ENCODE measurements at regions not wholly inside any gene's neighbourhood (a gene's known extent, or its start where the extent isn't known, plus 50 kb on each side); places are given as distances from the start of the nearest gene placed in this dataset.

- dilution Hi-C loops (cut with MboI; ENCODE audit: extremely low pct_ligation_motif_present, low sequenced_read_pairs): no loop called here
- no peak for FAIRE-seq
Observed at GRCh38 chr12:97790281-97790680, 327.7 kb downstream of the RMST start.

GRCh38 chr12:97797473-97797872, 334.9 kb downstream of the RMST start:
- Histone ChIP-seq H3K9me3 (ENCODE audit: control insufficient read depth, low read depth, low read length) (no peaks in the 10 kb centered on the region), H3K4me2 (ENCODE audit: control insufficient read depth, extremely low read depth, insufficient read depth, low read depth, low read length) (no peak overlapping the region), H3K36me3 (ENCODE audit: control insufficient read depth in 2 of 2, extremely low read depth in 1 of 2, insufficient read depth in 2 of 2, low read length in 2 of 2) (no peaks in the 10 kb centered on the region), H3K9ac (ENCODE audit: control insufficient read depth, extremely low read depth, insufficient read depth, low read length) (no peak overlapping the region), H3K4me3 (ENCODE audit: control insufficient read depth in 2 of 3, extremely low read depth in 1 of 3, insufficient read depth in 2 of 3, low read depth in 1 of 3, low read length in 3 of 3) (no peak overlapping the region), H4K20me1 (ENCODE audit: control insufficient read depth, extremely low read depth, insufficient read depth, low read length) (no peaks in the 10 kb centered on the region), H3K27ac (ENCODE audit: control insufficient read depth, insufficient read depth, low read length) (no peak overlapping the region), H3K79me2 (ENCODE audit: control insufficient read depth, insufficient read depth, low read length) (no peaks in the 10 kb centered on the region), H3K27me3 (ENCODE audit: control insufficient read depth, extremely low read depth, insufficient read depth, low read length) (no peaks in the 10 kb centered on the region), H3K9me1 (ENCODE audit: control insufficient read depth, extremely low read depth, insufficient read depth, low read length) (no peaks in the 10 kb centered on the region), H2AFZ (ENCODE audit: control insufficient read depth, low read length) (no peak overlapping the region), H3K4me1 (ENCODE audit: control insufficient read depth, extremely low read depth, insufficient read depth, low read length) (no peaks in the 10 kb centered on the region)
- dilution Hi-C loops (cut with MboI; ENCODE audit: extremely low pct_ligation_motif_present, low sequenced_read_pairs): loop anchor here (5.0 kb wide), 1 partner anchor 50 kb away; no protein-coding TSS in a partner anchor
- DNase-seq (ENCODE audit: low read depth, low spot score) (no peak), FAIRE-seq (no peak)
- TF ChIP-seq CTCF (optimal IDR thresholded peaks at IDR 0.05 in 1 of 3, IDR thresholded peaks at IDR 0.05 in 1 of 3, conservative IDR thresholded peaks at IDR 0.05 in 1 of 3; ENCODE audit: extremely low read depth in 1 of 3, insufficient read depth in 2 of 3, low read length in 3 of 3): no peak
- no peak for TF ChIP-seq EZH2 (IDR thresholded peaks at IDR 0.05; ENCODE audit: low read length)

More at GRCh38 chr12:97790281-97790680, 327.7 kb downstream of the RMST start:
- no peak for DNase-seq (ENCODE audit: low read depth, low spot score)
- no peaks in the 10 kb centered on the region for H4K20me1 ChIP-seq (ENCODE audit: control insufficient read depth, extremely low read depth, insufficient read depth, low read length)
- H3K9ac ChIP-seq (ENCODE audit: control insufficient read depth, extremely low read depth, insufficient read depth, low read length): no peak overlapping the region
- TF ChIP-seq EZH2 (IDR thresholded peaks at IDR 0.05; ENCODE audit: low read length): no peak
- no peak for TF ChIP-seq CTCF (optimal IDR thresholded peaks at IDR 0.05 in 1 of 3, IDR thresholded peaks at IDR 0.05 in 1 of 3, conservative IDR thresholded peaks at IDR 0.05 in 1 of 3; ENCODE audit: extremely low read depth in 1 of 3, insufficient read depth in 2 of 3, low read length in 3 of 3)
- H3K27me3 ChIP-seq (ENCODE audit: control insufficient read depth, extremely low read depth, insufficient read depth, low read length): no peaks in the 10 kb centered on the region
- no peaks in the 10 kb centered on the region for H3K79me2 ChIP-seq (ENCODE audit: control insufficient read depth, insufficient read depth, low read length)
- H3K36me3 ChIP-seq (ENCODE audit: control insufficient read depth in 2 of 2, extremely low read depth in 1 of 2, insufficient read depth in 2 of 2, low read length in 2 of 2): no peaks in the 10 kb centered on the region
- no peaks in the 10 kb centered on the region for H3K9me3 ChIP-seq (ENCODE audit: control insufficient read depth, low read depth, low read length)
- no peak overlapping the region for H3K4me2 ChIP-seq (ENCODE audit: control insufficient read depth, extremely low read depth, insufficient read depth, low read depth, low read length)
- H2AFZ ChIP-seq (ENCODE audit: control insufficient read depth, low read length): no peak overlapping the region
- H3K4me1 ChIP-seq (ENCODE audit: control insufficient read depth, extremely low read depth, insufficient read depth, low read length): no peaks in the 10 kb centered on the region
- H3K27ac ChIP-seq (ENCODE audit: control insufficient read depth, insufficient read depth, low read length): no peak overlapping the region
- H3K9me1 ChIP-seq (ENCODE audit: control insufficient read depth, extremely low read depth, insufficient read depth, low read length): no peaks in the 10 kb centered on the region
- no peak overlapping the region for H3K4me3 ChIP-seq (ENCODE audit: control insufficient read depth in 2 of 3, extremely low read depth in 1 of 3, insufficient read depth in 2 of 3, low read depth in 1 of 3, low read length in 3 of 3)

Data from keratinocyte (primary cell).